Peyer's patch (tissue), 4 donors: ENCODE measurements at regions not wholly inside any gene's neighbourhood (a gene's known extent, or its start where the extent isn't known, plus 50 kb on each side); places are given as distances from the start of the nearest gene placed in this dataset.

Source experiments
- POLR2A ChIP-seq, 2 donors: fragments of 450-650 bp; IDR thresholded peaks; one replicate each; pipeline ENCODE4 v1.5.1; 2017; ENCODE audit warnings: antibody characterized with exemption in 2 of 2, mild to moderate bottlenecking in 2 of 2, moderate library complexity in 2 of 2
- TF ChIP-seq, protein P1 (sequence below), 6 experiments: fragments of 450-650 bp in 4 of 6; fragments of 200-600 bp in 2 of 6; sonication (generic) in 1 of 6; IDR thresholded peaks; one replicate each; pipeline ENCODE4 v1.5.1; 2017 to 2019; ENCODE audit warnings: antibody characterized with exemption in 6 of 6, mild to moderate bottlenecking in 3 of 6, moderate library complexity in 1 of 6

DNA sequence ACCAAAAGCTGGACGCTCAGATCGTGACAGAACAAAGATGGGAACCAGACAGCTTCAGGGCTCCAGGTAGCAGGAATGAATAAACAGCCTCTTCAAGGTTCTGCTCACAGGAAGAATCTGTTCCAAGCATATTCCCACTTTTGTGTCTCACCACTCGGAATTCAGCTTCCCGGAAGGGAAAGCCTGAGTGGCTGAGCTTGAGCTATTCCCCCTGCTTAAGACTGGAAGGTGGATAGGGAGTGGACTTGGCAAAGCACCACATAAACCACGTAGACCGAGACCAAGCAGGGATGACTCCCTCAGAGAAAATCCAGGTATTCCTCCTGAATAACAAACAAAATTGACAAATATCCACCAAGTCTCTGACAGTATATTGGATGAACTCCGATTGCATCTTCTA, 180.2 kb upstream of the NR2F2 start:
- TF ChIP-seq, protein P1, sequence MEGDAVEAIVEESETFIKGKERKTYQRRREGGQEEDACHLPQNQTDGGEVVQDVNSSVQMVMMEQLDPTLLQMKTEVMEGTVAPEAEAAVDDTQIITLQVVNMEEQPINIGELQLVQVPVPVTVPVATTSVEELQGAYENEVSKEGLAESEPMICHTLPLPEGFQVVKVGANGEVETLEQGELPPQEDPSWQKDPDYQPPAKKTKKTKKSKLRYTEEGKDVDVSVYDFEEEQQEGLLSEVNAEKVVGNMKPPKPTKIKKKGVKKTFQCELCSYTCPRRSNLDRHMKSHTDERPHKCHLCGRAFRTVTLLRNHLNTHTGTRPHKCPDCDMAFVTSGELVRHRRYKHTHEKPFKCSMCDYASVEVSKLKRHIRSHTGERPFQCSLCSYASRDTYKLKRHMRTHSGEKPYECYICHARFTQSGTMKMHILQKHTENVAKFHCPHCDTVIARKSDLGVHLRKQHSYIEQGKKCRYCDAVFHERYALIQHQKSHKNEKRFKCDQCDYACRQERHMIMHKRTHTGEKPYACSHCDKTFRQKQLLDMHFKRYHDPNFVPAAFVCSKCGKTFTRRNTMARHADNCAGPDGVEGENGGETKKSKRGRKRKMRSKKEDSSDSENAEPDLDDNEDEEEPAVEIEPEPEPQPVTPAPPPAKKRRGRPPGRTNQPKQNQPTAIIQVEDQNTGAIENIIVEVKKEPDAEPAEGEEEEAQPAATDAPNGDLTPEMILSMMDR (IDR thresholded peaks at IDR 0.05): no peak
- no peak for TF ChIP-seq POLR2A (IDR thresholded peaks at IDR 0.05)
